ELR (cell line): ENCODE measurements at regions not wholly inside any gene's neighbourhood (a gene's known extent, or its start where the extent isn't known, plus 50 kb on each side); places are given as distances from the start of the nearest gene placed in this dataset.
A peak's percentile ranks its signal among the peaks of the same experiment; 100 is the strongest.

ENCODE experiments used
- DNase-seq: peaks from one replicate; pipeline ENCODE4 v3.0.0-alpha.2; 2015; ENCODE audit warnings: low read depth

- DNase-seq = no peak
Observed at GRCh38 chr2:122639711-122640110, 884.3 kb downstream of the TSN start.

- DNase-seq = peak; percentile 91
Observed at GRCh38 chr2:122643725-122644329, 888.4 kb downstream of the TSN start.

- peak; percentile 45 for DNase-seq
Observed at GRCh38 chr2:122651236-122651635, 895.8 kb downstream of the TSN start.

GRCh38 chr2:122651780-122652179 lies 896.3 kb downstream of the TSN start:
- no peak for DNase-seq

- DNase-seq = no peak
Observed at GRCh38 chr2:122652670-122653069, 897.2 kb downstream of the TSN start.

- no peak for DNase-seq
Observed at GRCh38 chr2:122656403-122656802, 901.0 kb downstream of the TSN start.

GRCh38 chr2:122660786-122661634 lies 905.6 kb downstream of the TSN start:
- DNase-seq = no peak

- no peak for DNase-seq
Observed at GRCh38 chr2:122663620-122664019, 908.2 kb downstream of the TSN start.

- DNase-seq = no peak
Observed at GRCh38 chr2:122669627-122670026, 914.2 kb downstream of the TSN start.

GRCh38 chr2:122670897-122671296 lies 915.4 kb downstream of the TSN start:
- DNase-seq = no peak

- no peak for DNase-seq
Observed at GRCh38 chr2:122680662-122681061, 925.2 kb downstream of the TSN start.

GRCh38 chr2:122681626-122682025 lies 926.2 kb downstream of the TSN start:
- DNase-seq = peak; percentile 25

GRCh38 chr2:122682356-122682755 lies 926.9 kb downstream of the TSN start:
- peak; percentile 27 for DNase-seq

- peak; percentile 69 for DNase-seq
Observed at GRCh38 chr2:122683018-122683417, 927.6 kb downstream of the TSN start.

- no peak for DNase-seq
Observed at GRCh38 chr2:122692400-122693083, 937.1 kb downstream of the TSN start.

- no peak for DNase-seq
Observed at GRCh38 chr2:122697415-122697814, 942.0 kb downstream of the TSN start.

- DNase-seq = no peak
Observed at GRCh38 chr2:122703676-122704075, 948.2 kb downstream of the TSN start.

- no peak for DNase-seq
Observed at GRCh38 chr2:122704109-122704563, 948.7 kb downstream of the TSN start.

- DNase-seq = no peak
Observed at GRCh38 chr2:122705746-122706145, 950.3 kb downstream of the TSN start.

GRCh38 chr2:122706757-122707223 lies 951.3 kb downstream of the TSN start:
- no peak for DNase-seq

- DNase-seq = no peak
Observed at GRCh38 chr2:122707224-122707824, 951.9 kb downstream of the TSN start.

- DNase-seq = no peak
Observed at GRCh38 chr2:122710049-122710448, 954.6 kb downstream of the TSN start.
